ENCODE measurements at regions not wholly inside any gene's neighbourhood (a gene's known extent, or its start where the extent isn't known, plus 50 kb on each side); places are given as distances from the start of the nearest gene placed in this dataset.
A peak's percentile ranks its signal among the peaks of the same experiment; 100 is the strongest.

- ChIA-PET POLR2A (ENCODE audit: unreplicated experiment) (no interaction called here), CTCF (no interaction called here)
- no peaks in the 10 kb centered on the region for H3K9me3 ChIP-seq (ENCODE audit: low read length)
- H3K27me3 ChIP-seq (ENCODE audit: low read length), result no peaks in the 10 kb centered on the region
- ATAC-seq (no peak), DNase-seq (no peak)
- no peak for TF ChIP-seq EZH2 (IDR thresholded peaks at IDR 0.05; ENCODE audit: low read length, unreplicated experiment)
- no peak for TF ChIP-seq EZH2phosphoT487 (IDR thresholded peaks at IDR 0.05; ENCODE audit: borderline replicate concordance, low read length)
- TF ChIP-seq CTCF (conservative IDR thresholded peaks at IDR 0.05; ENCODE audit: low read depth, low read length), result no peak
- H3K4me2 ChIP-seq (ENCODE audit: low read length), result no peak overlapping the region
- no peak overlapping the region for H3K9ac ChIP-seq (ENCODE audit: low read length)
- no peaks in the 10 kb centered on the region for H3K9me2 ChIP-seq (replicated peaks; ENCODE audit: low read length)
- H4K20me1 ChIP-seq (ENCODE audit: low read length), result no peaks in the 10 kb centered on the region
- H3K79me2 ChIP-seq (ENCODE audit: low read length), result no peaks in the 10 kb centered on the region
- H2AFZ ChIP-seq (ENCODE audit: low read length), result no peak overlapping the region
- H3K27ac ChIP-seq (ENCODE audit: low read length), result no peak overlapping the region
- H3F3A ChIP-seq (ENCODE audit: low read length, unreplicated experiment), result no peaks in the 10 kb centered on the region
- peaks cover 7% of the 10 kb centered on the region; the same call in 1 of the 2 replicates for H3K4me1 ChIP-seq (ENCODE audit: insufficient read depth, low read length)
- H3K4me3 ChIP-seq (ENCODE audit: low read length), result no peak overlapping the region
- no TSS peak for BruUV-seq (replicated peaks)
- intact Hi-C loops (cut with micrococcal nuclease), result no loop called here
- H3K36me3 ChIP-seq (ENCODE audit: low read depth, low read length), result no peaks in the 10 kb centered on the region
These were observed 135.4 kb upstream of the PRPS1L1 start for GRCh38 chr7:18163091-18163490.

- no peak for TF ChIP-seq EZH2 (IDR thresholded peaks at IDR 0.05; ENCODE audit: low read length, unreplicated experiment)
- TF ChIP-seq EZH2phosphoT487 (IDR thresholded peaks at IDR 0.05; ENCODE audit: borderline replicate concordance, low read length), result no peak
- TF ChIP-seq CTCF (conservative IDR thresholded peaks at IDR 0.05; ENCODE audit: low read depth, low read length), result no peak
- Histone ChIP-seq H3K4me1 (ENCODE audit: insufficient read depth, low read length) (peaks cover 7% of the 10 kb centered on the region; the same call in 1 of the 2 replicates), H3K27ac (ENCODE audit: low read length) (no peak overlapping the region), H2AFZ (ENCODE audit: low read length) (no peak overlapping the region), H3K27me3 (ENCODE audit: low read length) (no peaks in the 10 kb centered on the region), H3F3A (ENCODE audit: low read length, unreplicated experiment) (no peaks in the 10 kb centered on the region), H3K9me2 (replicated peaks; ENCODE audit: low read length) (no peaks in the 10 kb centered on the region), H3K79me2 (ENCODE audit: low read length) (no peaks in the 10 kb centered on the region), H3K4me2 (ENCODE audit: low read length) (no peak overlapping the region), H3K4me3 (ENCODE audit: low read length) (no peak overlapping the region), H3K36me3 (ENCODE audit: low read depth, low read length) (no peaks in the 10 kb centered on the region), H3K9ac (ENCODE audit: low read length) (no peak overlapping the region), H3K9me3 (ENCODE audit: low read length) (no peaks in the 10 kb centered on the region), H4K20me1 (ENCODE audit: low read length) (no peaks in the 10 kb centered on the region)
- no peak for ATAC-seq
- POLR2A ChIA-PET (ENCODE audit: unreplicated experiment), result no interaction called here
- CTCF ChIA-PET, result no interaction called here
- BruUV-seq (replicated peaks), result no TSS peak
- peak; percentile 21 for DNase-seq
- intact Hi-C loops (cut with micrococcal nuclease), result no loop called here
These were observed 137.5 kb upstream of the PRPS1L1 start for GRCh38 chr7:18165166-18165565.

- intact Hi-C loops (cut with micrococcal nuclease), result no loop called here
- no peaks in the 10 kb centered on the region for H3K9me3 ChIP-seq (ENCODE audit: low read length)
- H3K36me3 ChIP-seq (ENCODE audit: low read depth, low read length), result no peaks in the 10 kb centered on the region
- H4K20me1 ChIP-seq (ENCODE audit: low read length), result no peaks in the 10 kb centered on the region
- ChIA-PET POLR2A (ENCODE audit: unreplicated experiment) (no interaction called here), CTCF (no interaction called here)
- no peak for ATAC-seq
- TF ChIP-seq EZH2phosphoT487 (IDR thresholded peaks at IDR 0.05; ENCODE audit: borderline replicate concordance, low read length) (no peak), EZH2 (IDR thresholded peaks at IDR 0.05; ENCODE audit: low read length, unreplicated experiment) (no peak), CTCF (conservative IDR thresholded peaks at IDR 0.05; ENCODE audit: low read depth, low read length) (no peak)
- BruUV-seq (replicated peaks), result no TSS peak
- peaks cover 7% of the 10 kb centered on the region; the same call in 1 of the 2 replicates for H3K4me1 ChIP-seq (ENCODE audit: insufficient read depth, low read length)
- no peaks in the 10 kb centered on the region for H3F3A ChIP-seq (ENCODE audit: low read length, unreplicated experiment)
- H3K79me2 ChIP-seq (ENCODE audit: low read length), result no peaks in the 10 kb centered on the region
- H3K4me3 ChIP-seq (ENCODE audit: low read length), result no peak overlapping the region
- no peak overlapping the region for H3K27ac ChIP-seq (ENCODE audit: low read length)
- H3K9ac ChIP-seq (ENCODE audit: low read length), result no peak overlapping the region
- no peak overlapping the region for H2AFZ ChIP-seq (ENCODE audit: low read length)
- DNase-seq, result no peak
- no peaks in the 10 kb centered on the region for H3K9me2 ChIP-seq (replicated peaks; ENCODE audit: low read length)
- H3K27me3 ChIP-seq (ENCODE audit: low read length), result no peaks in the 10 kb centered on the region
- no peak overlapping the region for H3K4me2 ChIP-seq (ENCODE audit: low read length)
These were observed 138.4 kb upstream of the PRPS1L1 start for GRCh38 chr7:18166002-18166401.
